SK-N-SH (cell line): ENCODE measurements at regions not wholly inside any gene's neighbourhood (a gene's known extent, or its start where the extent isn't known, plus 50 kb on each side); places are given as distances from the start of the nearest gene placed in this dataset.

Experiments used
- CTCF ChIA-PET: fragments of 300-600, 350-600 bp; formaldehyde crosslinking; extraction: SDS; loops from one replicate; lab custom pipeline; 2021; lab: Yijun Ruan, JAX
- POLR2A ChIA-PET: fragments of 350-600 bp; sonication (Branson Sonifier 250); formaldehyde crosslinking; extraction: SDS; loops from one replicate; lab custom pipeline; 2020; ENCODE audit warnings: antibody characterized with exemption, inconsistent platforms; lab: Yijun Ruan, JAX
- DNase-seq: peaks from one replicate; pipeline ENCODE4 v3.0.0; 2012
- H2AFZ ChIP-seq: fragments of 200-600 bp; sonication (generic); 2 replicates; pipeline ENCODE4 v1.8.1; 2016; ENCODE audit warnings: antibody characterized with exemption, mild to moderate bottlenecking, low read depth
- H3F3A ChIP-seq: fragments of 200-600 bp; sonication (generic); replicated peaks from 2 replicates; pipeline ENCODE3; 2016; ENCODE audit warnings: antibody characterized with exemption, mild to moderate bottlenecking; ENCODE audit not compliant: insufficient read depth
- H3K27ac ChIP-seq, 2 experiments: fragments of 200-500 bp in 1 of 2; fragments of 200-600 bp in 1 of 2; sonication (Bioruptor generic) in 1 of 2; sonication (generic), shearing (Covaris generic) in 1 of 2; 2 replicates each; pipeline versions ENCODE4 v1.5.1 to v1.6.1; 2014 to 2016; ENCODE audit warnings: low read depth in 2 of 2, inconsistent platforms in 1 of 2, low read length in 1 of 2, mild to moderate bottlenecking in 1 of 2, mixed read lengths in 1 of 2
- H3K27me3 ChIP-seq: fragments of 200-600 bp; sonication (generic), shearing (Covaris generic); 2 replicates; pipeline ENCODE4 v1.6.1; 2016; ENCODE audit warnings: mixed run types; ENCODE audit not compliant: insufficient read depth
- H3K36me3 ChIP-seq, 2 experiments: fragments of 200-500 bp in 1 of 2; fragments of 200-600 bp in 1 of 2; sonication (Bioruptor generic) in 1 of 2; sonication (generic) in 1 of 2; replicated peaks in 1 of 2; 2 replicates each; pipeline versions ENCODE3 to v1.5.1; 2014 to 2016; ENCODE audit warnings: low read length in 1 of 2, mild to moderate bottlenecking in 1 of 2; ENCODE audit not compliant: insufficient read depth in 2 of 2, control insufficient read depth in 1 of 2
- H3K4me1 ChIP-seq, 2 experiments: fragments of 200-500 bp in 1 of 2; fragments of 200-600 bp in 1 of 2; sonication (Bioruptor generic) in 1 of 2; sonication (generic), shearing (Covaris generic) in 1 of 2; 2 replicates each; pipeline versions ENCODE4 v1.5.1 to v1.6.1; 2014 to 2016; ENCODE audit warnings: low read depth in 1 of 2, low read length in 1 of 2, mixed run types in 1 of 2; ENCODE audit not compliant: insufficient read depth in 2 of 2, control insufficient read depth in 1 of 2
- H3K4me2 ChIP-seq: fragments of 200-600 bp; sonication (generic), shearing (Covaris generic); 2 replicates; pipeline ENCODE4 v1.6.1; 2017; ENCODE audit warnings: mixed run types
- H3K4me3 ChIP-seq, 2 experiments: fragments of 200-500 bp in 1 of 2; fragments of 200-600 bp in 1 of 2; sonication (Bioruptor generic) in 1 of 2; sonication (generic), shearing (Covaris generic) in 1 of 2; 2 replicates each; pipeline versions ENCODE4 v1.5.1 to v1.8.1; 2014 to 2016; ENCODE audit warnings: low read depth in 2 of 2, inconsistent platforms in 1 of 2, low read length in 1 of 2, mild to moderate bottlenecking in 1 of 2, mixed read lengths in 1 of 2, moderate library complexity in 1 of 2
- H3K79me2 ChIP-seq: fragments of 200-600 bp; sonication (generic); 2 replicates; pipeline ENCODE4 v1.8.1; 2017; ENCODE audit warnings: mild to moderate bottlenecking; ENCODE audit not compliant: insufficient read depth
- H3K9ac ChIP-seq: fragments of 200-600 bp; sonication (generic); 2 replicates; pipeline ENCODE4 v1.6.1; 2017; ENCODE audit warnings: mixed run types
- H3K9me2 ChIP-seq: fragments of 200-600 bp; sonication (generic); 2 replicates; pipeline ENCODE4 v1.6.1; 2017; ENCODE audit warnings: mixed run types
- H3K9me3 ChIP-seq: fragments of 200-600 bp; sonication (generic); 2 replicates; pipeline ENCODE4 v1.6.1; 2017; ENCODE audit warnings: mixed run types, mild to moderate bottlenecking, moderate library complexity
- H4K20me1 ChIP-seq: fragments of 200-600 bp; sonication (generic); 2 replicates; pipeline ENCODE4 v1.6.1; 2017; ENCODE audit warnings: mild to moderate bottlenecking, mixed run types; ENCODE audit not compliant: insufficient read depth
- CTCF ChIP-seq: fragments of 200-600 bp; sonication (generic); IDR thresholded peaks from 2 replicates; pipeline ENCODE4 v1.6.1; 2017; ENCODE audit warnings: antibody characterized with exemption, mild to moderate bottlenecking, moderate library complexity
- FOXJ3 ChIP-seq: sonication (generic); formaldehyde crosslinking; IDR thresholded peaks from 2 replicates; pipeline ENCODE4 v1.5.1; 2020; ENCODE audit warnings: mild to moderate bottlenecking, missing genetic modification reagents
- FOXM1 ChIP-seq: IDR thresholded peaks from 2 replicates; pipeline ENCODE4 v1.4.0; 2012; ENCODE audit warnings: low read depth, mild to moderate bottlenecking
- GATA2 ChIP-seq: sonication (generic); formaldehyde crosslinking; IDR thresholded peaks from 2 replicates; pipeline ENCODE4 v1.5.0; 2020; ENCODE audit warnings: mild to moderate bottlenecking, missing genetic modification reagents
- IRF3 ChIP-seq: fragments of 150-350 bp; IDR thresholded peaks from 2 replicates; pipeline ENCODE4 v1.6.1; 2016; ENCODE audit warnings: mild to moderate bottlenecking, low read depth, low read length
- JUND ChIP-seq: IDR thresholded peaks from 2 replicates; pipeline ENCODE4 v1.4.0; 2012
- MEF2A ChIP-seq: IDR thresholded peaks from 2 replicates; pipeline ENCODE4 v1.4.0; 2012; ENCODE audit warnings: low read depth, borderline replicate concordance
- MXI1 ChIP-seq: IDR thresholded peaks from 2 replicates; pipeline ENCODE4 v1.6.1; 2012; ENCODE audit warnings: mild to moderate bottlenecking, low read depth, low read length, improper control_type of control experiment
- NFIC ChIP-seq: IDR thresholded peaks from 2 replicates; pipeline ENCODE4 v1.4.0; 2012; ENCODE audit warnings: borderline replicate concordance
- NRF1 ChIP-seq: IDR thresholded peaks from 2 replicates; pipeline ENCODE4 v1.6.1; 2012; ENCODE audit warnings: low read depth, mild to moderate bottlenecking, low read length
- POLR2AphosphoS5 ChIP-seq: IDR thresholded peaks from 2 replicates; pipeline ENCODE4 v1.6.1; 2012; ENCODE audit warnings: low read depth, low read length
- RAD21 ChIP-seq: IDR thresholded peaks from 2 replicates; pipeline ENCODE4 v1.6.1; 2012; ENCODE audit warnings: mild to moderate bottlenecking, low read length
- RCOR1 ChIP-seq: fragments of 150-350 bp; IDR thresholded peaks from 2 replicates; pipeline ENCODE4 v1.6.1; 2017; ENCODE audit warnings: antibody characterized with exemption, low read length
- RXRA ChIP-seq: IDR thresholded peaks from 2 replicates; pipeline ENCODE4 v1.4.0; 2012; ENCODE audit warnings: low read depth, mild to moderate bottlenecking, borderline replicate concordance
- SMC3 ChIP-seq: IDR thresholded peaks from 2 replicates; pipeline ENCODE4 v1.6.1; 2012; ENCODE audit warnings: low read depth, low read length, improper control_type of control experiment
- TAF1 ChIP-seq: IDR thresholded peaks from 2 replicates; pipeline ENCODE4 v1.6.1; 2012; ENCODE audit warnings: low read depth, mild to moderate bottlenecking, low read length, moderate library complexity, borderline replicate concordance
- TCF12 ChIP-seq: IDR thresholded peaks from 2 replicates; pipeline ENCODE4 v1.4.0; 2012
- TEAD4 ChIP-seq: IDR thresholded peaks from 2 replicates; pipeline ENCODE4 v1.4.0; 2012; ENCODE audit warnings: mild to moderate bottlenecking, borderline replicate concordance; ENCODE audit not compliant: insufficient read depth
- USF2 ChIP-seq: fragments of 150-350 bp; IDR thresholded peaks from 2 replicates; pipeline ENCODE4 v1.6.1; 2017; ENCODE audit warnings: antibody characterized with exemption, low read length, low read depth, borderline replicate concordance
- YY1 ChIP-seq: IDR thresholded peaks from 2 replicates; pipeline ENCODE4 v1.4.0; 2012; ENCODE audit warnings: low read depth, mild to moderate bottlenecking
- WGBS: methylation state at CpG from one replicate; pipeline ENCODE4 v1.1.6; 2017; ENCODE audit warnings: low lambda C conversion rate; 5-methylcytosine and 5-hydroxymethylcytosine counted together

- no peaks in the 10 kb centered on the region for H3K9me3 ChIP-seq
- ChIA-PET CTCF (interaction anchor here (0.6 to 2.4 kb wide), 13 partner anchors 9 to 622 kb away, joined by 3 to 12 read pairs (median 5); partner anchors contain the start of gene ADGRB3), POLR2A (no interaction called here)
- no peaks in the 10 kb centered on the region for H4K20me1 ChIP-seq
- no peaks in the 10 kb centered on the region for H3K9me2 ChIP-seq
- H3K4me1 ChIP-seq = no peaks in the 10 kb centered on the region
- TF ChIP-seq MXI1 = no peak
- peak; percentile 36 for TF ChIP-seq CTCF
- TF ChIP-seq MEF2A = no peak
- TF ChIP-seq SMC3 = peak; percentile 23; the same call in 1 of the 2 replicates
- TF ChIP-seq NFIC = no peak
- TF ChIP-seq YY1 = no peak
- TF ChIP-seq RAD21 = peak; percentile 70
- TF ChIP-seq NRF1 = no peak
- WGBS = 60% methylated on average over 1 of the region's 1 CpG
- H3K27ac ChIP-seq = no peak overlapping the region
- H3F3A ChIP-seq = no peaks in the 10 kb centered on the region
- H3K36me3 ChIP-seq = no peaks in the 10 kb centered on the region
- no peak overlapping the region for H3K4me2 ChIP-seq
- H3K4me3 ChIP-seq = no peak overlapping the region; a peak in 1 of 4 replicates
- DNase-seq = peak; percentile 5
- H3K27me3 ChIP-seq = no peaks in the 10 kb centered on the region
- H3K9ac ChIP-seq = no peak overlapping the region
- no peaks in the 10 kb centered on the region for H3K79me2 ChIP-seq
- H2AFZ ChIP-seq = no peak overlapping the region
Observed at GRCh38 chr6:68343901-68344300, 291.2 kb upstream of the ADGRB3 start.

- WGBS = 6% methylated on average over 1 of the region's 1 CpG
- Histone ChIP-seq H3K9ac (no peak overlapping the region), H2AFZ (no peak overlapping the region), H3K4me1 (no peaks in the 10 kb centered on the region), H3K27ac (no peak overlapping the region), H4K20me1 (no peaks in the 10 kb centered on the region), H3K9me3 (no peaks in the 10 kb centered on the region), H3F3A (no peaks in the 10 kb centered on the region), H3K9me2 (no peaks in the 10 kb centered on the region), H3K4me3 (no peak overlapping the region), H3K36me3 (no peaks in the 10 kb centered on the region), H3K4me2 (no peak overlapping the region), H3K79me2 (no peaks in the 10 kb centered on the region), H3K27me3 (no peaks in the 10 kb centered on the region)
- ChIA-PET CTCF (no interaction called here), POLR2A (no interaction called here)
- no peak for DNase-seq
- TF ChIP-seq IRF3 = no peak
- no peak for TF ChIP-seq RXRA
- no peak for TF ChIP-seq RCOR1
- TF ChIP-seq TAF1 = no peak
- TF ChIP-seq FOXM1 = no peak
- TF ChIP-seq TEAD4 = no peak
- TF ChIP-seq JUND = no peak
- no peak for TF ChIP-seq YY1
- no peak for TF ChIP-seq GATA2 (CRISPR knock-in tag)
- TF ChIP-seq MEF2A = no peak
- no peak for TF ChIP-seq POLR2AphosphoS5
- no peak for TF ChIP-seq TCF12
- no peak for TF ChIP-seq USF2
- TF ChIP-seq FOXJ3 = no peak
- TF ChIP-seq MXI1 = no peak
Observed at GRCh38 chr6:68342286-68342685, 292.8 kb upstream of the ADGRB3 start.
